H1 (cell line): ENCODE measurements at regions not wholly inside any gene's neighbourhood (a gene's known extent, or its start where the extent isn't known, plus 50 kb on each side); places are given as distances from the start of the nearest gene placed in this dataset.

Experiments used
- CHD2 ChIP-seq: IDR thresholded peaks from 2 replicates; pipeline ENCODE4 v1.6.1; 2012; ENCODE audit warnings: low read length, improper control_type of control experiment
- CREB1 ChIP-seq: IDR thresholded peaks from 2 replicates; pipeline ENCODE4 v1.6.1; 2012; ENCODE audit warnings: inconsistent platforms
- CTCF ChIP-seq, 3 experiments: IDR thresholded peaks; 1 replicate in 2 of 3; 2 replicates in 1 of 3; pipeline versions ENCODE4 v1.5.1 to v1.6.1; 2011; ENCODE audit warnings: low read length in 3 of 3, mild to moderate bottlenecking in 3 of 3, inconsistent platforms in 2 of 3, low read depth in 1 of 3, moderate library complexity in 1 of 3; ENCODE audit not compliant: insufficient read depth in 1 of 3; ENCODE audit errors: control extremely low read depth in 1 of 3
- EGR1 ChIP-seq: IDR thresholded peaks from 2 replicates; pipeline ENCODE4 v1.6.1; 2011; ENCODE audit warnings: low read depth, low read length, borderline replicate concordance
- EP300 ChIP-seq, 2 experiments: IDR thresholded peaks; 1 replicate in 1 of 2; 2 replicates in 1 of 2; pipeline ENCODE4 v1.6.1; 2011 to 2012; ENCODE audit warnings: low read depth in 2 of 2, low read length in 2 of 2, mild to moderate bottlenecking in 2 of 2, borderline replicate concordance in 1 of 2, inconsistent platforms in 1 of 2, moderate library complexity in 1 of 2
- POLR2A ChIP-seq, 2 experiments: IDR thresholded peaks; 1 replicate in 1 of 2; 2 replicates in 1 of 2; pipeline ENCODE4 v1.6.1; 2011; ENCODE audit warnings: low read depth in 2 of 2, low read length in 2 of 2, mild to moderate bottlenecking in 2 of 2; ENCODE audit errors: control extremely low read depth in 1 of 2
- SP1 ChIP-seq: IDR thresholded peaks from 2 replicates; pipeline ENCODE4 v1.6.1; 2011; ENCODE audit warnings: low read depth, low read length
- SUZ12 ChIP-seq: fragments of 200-600 bp; sonication (generic); IDR thresholded peaks from 2 replicates; pipeline ENCODE4 v1.6.1; 2012; ENCODE audit warnings: mild to moderate bottlenecking, inconsistent platforms, low read length, moderate library complexity, mixed read lengths
- YY1 ChIP-seq: IDR thresholded peaks from 2 replicates; pipeline ENCODE4 v1.6.1; 2011; ENCODE audit warnings: low read depth, mild to moderate bottlenecking, low read length

- no peak for TF ChIP-seq CTCF (IDR thresholded peaks at IDR 0.05; ENCODE audit: control extremely low read depth in 1 of 3, insufficient read depth in 1 of 3, low read depth in 1 of 3, low read length in 3 of 3)
- TF ChIP-seq EGR1 = no peak
- no peak for TF ChIP-seq SUZ12
- no peak for TF ChIP-seq POLR2A (IDR thresholded peaks at IDR 0.05; ENCODE audit: control extremely low read depth in 1 of 2, low read depth in 2 of 2, low read length in 2 of 2)
- TF ChIP-seq CHD2 = no peak
- TF ChIP-seq YY1 = no peak
- no peak for TF ChIP-seq EP300 (IDR thresholded peaks at IDR 0.05; ENCODE audit: borderline replicate concordance in 1 of 2, low read depth in 2 of 2, low read length in 2 of 2)
- TF ChIP-seq SP1 = no peak
- no peak for TF ChIP-seq CREB1
Measured at GRCh38 chr2:23114299-23114698, 270.7 kb upstream of the KLHL29 start.
